ENCODE measurements at regions not wholly inside any gene's neighbourhood (a gene's known extent, or its start where the extent isn't known, plus 50 kb on each side); places are given as distances from the start of the nearest gene placed in this dataset.

DNA sequence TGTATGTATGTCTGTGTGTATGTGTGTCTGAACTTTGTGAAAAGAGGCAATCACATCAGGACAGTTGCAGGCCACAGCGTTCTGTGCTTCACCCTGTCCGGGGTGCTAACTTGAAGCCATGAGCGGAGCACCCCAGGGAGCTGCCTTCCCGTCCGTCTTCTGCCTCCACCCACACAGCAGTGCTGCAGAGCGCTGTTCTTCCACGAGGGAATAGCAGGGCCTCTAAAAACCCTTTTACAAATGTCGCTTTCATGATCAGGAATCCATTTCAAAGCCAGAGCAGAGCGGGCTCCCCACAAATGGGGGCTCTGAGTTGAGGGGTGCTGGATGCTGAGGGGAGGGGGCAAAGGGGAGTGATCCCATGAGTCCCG, 131.5 kb downstream of the RNASET2 start:
- TF ChIP-seq, protein P1, sequence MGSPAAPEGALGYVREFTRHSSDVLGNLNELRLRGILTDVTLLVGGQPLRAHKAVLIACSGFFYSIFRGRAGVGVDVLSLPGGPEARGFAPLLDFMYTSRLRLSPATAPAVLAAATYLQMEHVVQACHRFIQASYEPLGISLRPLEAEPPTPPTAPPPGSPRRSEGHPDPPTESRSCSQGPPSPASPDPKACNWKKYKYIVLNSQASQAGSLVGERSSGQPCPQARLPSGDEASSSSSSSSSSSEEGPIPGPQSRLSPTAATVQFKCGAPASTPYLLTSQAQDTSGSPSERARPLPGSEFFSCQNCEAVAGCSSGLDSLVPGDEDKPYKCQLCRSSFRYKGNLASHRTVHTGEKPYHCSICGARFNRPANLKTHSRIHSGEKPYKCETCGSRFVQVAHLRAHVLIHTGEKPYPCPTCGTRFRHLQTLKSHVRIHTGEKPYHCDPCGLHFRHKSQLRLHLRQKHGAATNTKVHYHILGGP (tag by site-specific recombination; IDR thresholded peaks at IDR 0.05), result no peak
- TF ChIP-seq, protein P2, sequence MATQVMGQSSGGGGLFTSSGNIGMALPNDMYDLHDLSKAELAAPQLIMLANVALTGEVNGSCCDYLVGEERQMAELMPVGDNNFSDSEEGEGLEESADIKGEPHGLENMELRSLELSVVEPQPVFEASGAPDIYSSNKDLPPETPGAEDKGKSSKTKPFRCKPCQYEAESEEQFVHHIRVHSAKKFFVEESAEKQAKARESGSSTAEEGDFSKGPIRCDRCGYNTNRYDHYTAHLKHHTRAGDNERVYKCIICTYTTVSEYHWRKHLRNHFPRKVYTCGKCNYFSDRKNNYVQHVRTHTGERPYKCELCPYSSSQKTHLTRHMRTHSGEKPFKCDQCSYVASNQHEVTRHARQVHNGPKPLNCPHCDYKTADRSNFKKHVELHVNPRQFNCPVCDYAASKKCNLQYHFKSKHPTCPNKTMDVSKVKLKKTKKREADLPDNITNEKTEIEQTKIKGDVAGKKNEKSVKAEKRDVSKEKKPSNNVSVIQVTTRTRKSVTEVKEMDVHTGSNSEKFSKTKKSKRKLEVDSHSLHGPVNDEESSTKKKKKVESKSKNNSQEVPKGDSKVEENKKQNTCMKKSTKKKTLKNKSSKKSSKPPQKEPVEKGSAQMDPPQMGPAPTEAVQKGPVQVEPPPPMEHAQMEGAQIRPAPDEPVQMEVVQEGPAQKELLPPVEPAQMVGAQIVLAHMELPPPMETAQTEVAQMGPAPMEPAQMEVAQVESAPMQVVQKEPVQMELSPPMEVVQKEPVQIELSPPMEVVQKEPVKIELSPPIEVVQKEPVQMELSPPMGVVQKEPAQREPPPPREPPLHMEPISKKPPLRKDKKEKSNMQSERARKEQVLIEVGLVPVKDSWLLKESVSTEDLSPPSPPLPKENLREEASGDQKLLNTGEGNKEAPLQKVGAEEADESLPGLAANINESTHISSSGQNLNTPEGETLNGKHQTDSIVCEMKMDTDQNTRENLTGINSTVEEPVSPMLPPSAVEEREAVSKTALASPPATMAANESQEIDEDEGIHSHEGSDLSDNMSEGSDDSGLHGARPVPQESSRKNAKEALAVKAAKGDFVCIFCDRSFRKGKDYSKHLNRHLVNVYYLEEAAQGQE (tag by site-specific recombination; IDR thresholded peaks at IDR 0.05), result no peak
- no peak for TF ChIP-seq ZNF335 (tag by site-specific recombination; conservative IDR thresholded peaks at IDR 0.05)
- no peak for TF ChIP-seq ZNF274 (IDR thresholded peaks at IDR 0.05; ENCODE audit: low read length)
- TF ChIP-seq ZNF274 (tag by site-specific recombination; IDR thresholded peaks at IDR 0.05; ENCODE audit: borderline replicate concordance), result no peak
- TF ChIP-seq CTCF (tag by site-specific recombination; IDR thresholded peaks at IDR 0.05), result no peak
- TF ChIP-seq, protein P3, sequence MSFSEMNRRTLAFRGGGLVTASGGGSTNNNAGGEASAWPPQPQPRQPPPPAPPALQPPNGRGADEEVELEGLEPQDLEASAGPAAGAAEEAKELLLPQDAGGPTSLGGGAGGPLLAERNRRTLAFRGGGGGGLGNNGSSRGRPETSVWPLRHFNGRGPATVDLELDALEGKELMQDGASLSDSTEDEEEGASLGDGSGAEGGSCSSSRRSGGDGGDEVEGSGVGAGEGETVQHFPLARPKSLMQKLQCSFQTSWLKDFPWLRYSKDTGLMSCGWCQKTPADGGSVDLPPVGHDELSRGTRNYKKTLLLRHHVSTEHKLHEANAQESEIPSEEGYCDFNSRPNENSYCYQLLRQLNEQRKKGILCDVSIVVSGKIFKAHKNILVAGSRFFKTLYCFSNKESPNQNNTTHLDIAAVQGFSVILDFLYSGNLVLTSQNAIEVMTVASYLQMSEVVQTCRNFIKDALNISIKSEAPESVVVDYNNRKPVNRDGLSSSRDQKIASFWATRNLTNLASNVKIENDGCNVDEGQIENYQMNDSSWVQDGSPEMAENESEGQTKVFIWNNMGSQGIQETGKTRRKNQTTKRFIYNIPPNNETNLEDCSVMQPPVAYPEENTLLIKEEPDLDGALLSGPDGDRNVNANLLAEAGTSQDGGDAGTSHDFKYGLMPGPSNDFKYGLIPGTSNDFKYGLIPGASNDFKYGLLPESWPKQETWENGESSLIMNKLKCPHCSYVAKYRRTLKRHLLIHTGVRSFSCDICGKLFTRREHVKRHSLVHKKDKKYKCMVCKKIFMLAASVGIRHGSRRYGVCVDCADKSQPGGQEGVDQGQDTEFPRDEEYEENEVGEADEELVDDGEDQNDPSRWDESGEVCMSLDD (tag by site-specific recombination; IDR thresholded peaks at IDR 0.05), result no peak
- TF ChIP-seq, protein P4, sequence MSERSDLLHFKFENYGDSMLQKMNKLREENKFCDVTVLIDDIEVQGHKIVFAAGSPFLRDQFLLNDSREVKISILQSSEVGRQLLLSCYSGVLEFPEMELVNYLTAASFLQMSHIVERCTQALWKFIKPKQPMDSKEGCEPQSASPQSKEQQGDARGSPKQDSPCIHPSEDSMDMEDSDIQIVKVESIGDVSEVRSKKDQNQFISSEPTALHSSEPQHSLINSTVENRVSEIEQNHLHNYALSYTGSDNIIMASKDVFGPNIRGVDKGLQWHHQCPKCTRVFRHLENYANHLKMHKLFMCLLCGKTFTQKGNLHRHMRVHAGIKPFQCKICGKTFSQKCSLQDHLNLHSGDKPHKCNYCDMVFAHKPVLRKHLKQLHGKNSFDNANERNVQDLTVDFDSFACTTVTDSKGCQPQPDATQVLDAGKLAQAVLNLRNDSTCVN (tag by site-specific recombination; optimal IDR thresholded peaks at IDR 0.05), result no peak
- TF ChIP-seq TCF7L2 (IDR thresholded peaks at IDR 0.05; ENCODE audit: borderline replicate concordance, low read depth, low read length), result no peak
- no peak for TF ChIP-seq ZBTB11 (tag by site-specific recombination; conservative IDR thresholded peaks at IDR 0.05; ENCODE audit: low read depth)
- TF ChIP-seq HOXA7 (CRISPR knock-in tag; IDR thresholded peaks at IDR 0.05; ENCODE audit: borderline replicate concordance), result no peak
- no peak for TF ChIP-seq ZSCAN23 (tag by site-specific recombination; IDR thresholded peaks at IDR 0.05)

Data from HEK293 (cell line).